ENCODE measurements at regions not wholly inside any gene's neighbourhood (a gene's known extent, or its start where the extent isn't known, plus 50 kb on each side); places are given as distances from the start of the nearest gene placed in this dataset.
"Not testable (repeated sequence)": the region's sequence is repeated elsewhere in the genome, so short reads cannot be mapped to it uniquely, and the experiment has no call there.

GRCh38 chrX:121876305-121876704 is 828.9 kb downstream of the GLUD2 start:
- no peak for DNase-seq

DNA sequence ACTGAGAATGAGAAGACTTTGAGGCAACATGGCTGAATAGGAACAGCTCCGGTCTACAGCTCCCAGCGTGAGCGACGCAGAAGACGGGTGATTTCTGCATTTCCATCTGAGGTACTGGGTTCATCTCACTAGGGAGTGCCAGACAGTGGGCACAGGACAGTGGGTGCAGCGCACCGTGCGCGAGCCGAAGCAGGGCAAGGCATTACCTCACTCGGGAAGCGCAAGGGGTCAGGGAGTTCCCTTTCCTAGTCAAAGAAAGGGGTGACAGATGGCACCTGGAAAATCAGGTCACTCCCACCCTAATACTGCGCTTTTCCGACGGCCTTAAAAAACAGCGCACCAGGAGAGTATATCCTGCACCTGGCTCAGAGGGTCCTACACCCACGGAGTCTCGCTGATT is 829.9 kb downstream of the GLUD2 start:
- DNase-seq = not testable (repeated sequence)

- DNase-seq = no peak
Observed at GRCh38 chrX:121886557-121886956, 839.1 kb downstream of the GLUD2 start.

GRCh38 chrX:121894756-121895155 is 847.3 kb downstream of the GLUD2 start:
- DNase-seq = no peak

DNA sequence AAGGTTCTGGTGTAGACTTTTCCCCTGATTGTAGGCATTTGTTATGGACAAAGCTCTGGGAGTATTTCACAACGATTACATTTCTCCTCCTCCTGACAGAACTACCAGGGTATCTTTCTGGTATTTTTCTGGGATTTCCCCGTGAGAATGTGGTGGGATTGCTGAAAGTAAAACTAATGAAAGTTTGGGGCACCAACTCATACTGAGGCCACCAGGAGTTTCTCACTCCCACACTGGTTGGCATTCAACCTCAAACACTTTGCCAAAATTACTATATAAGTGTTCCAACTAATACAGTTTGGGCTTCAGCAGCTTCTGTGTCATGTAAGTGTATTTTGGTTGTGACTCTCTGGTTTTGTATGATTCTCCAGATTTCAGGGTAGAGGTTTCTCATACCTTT is 855.1 kb downstream of the GLUD2 start:
- DNase-seq = no peak

DNA sequence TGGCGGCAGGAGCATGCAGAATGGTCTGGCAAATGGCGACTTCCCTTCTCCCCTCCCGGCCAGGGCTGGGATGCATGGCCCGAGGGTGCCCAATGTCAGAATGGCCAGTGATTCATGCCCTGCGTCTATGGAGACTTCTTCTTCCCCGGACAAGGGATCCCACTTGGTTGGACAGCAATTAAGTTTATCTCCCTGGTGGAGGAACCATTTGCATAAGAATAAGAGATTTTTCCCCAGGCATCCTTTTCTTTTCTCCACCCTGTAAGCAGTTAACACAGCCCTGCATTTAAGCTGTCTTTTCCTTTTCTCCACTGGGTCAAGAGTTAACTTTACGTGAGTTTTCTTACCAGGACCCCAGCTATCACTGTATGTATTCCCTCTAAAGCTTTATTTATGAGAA is 856.6 kb downstream of the GLUD2 start:
- no peak for DNase-seq

GRCh38 chrX:121921258-121921657 is 873.8 kb downstream of the GLUD2 start:
- no peak for DNase-seq

- DNase-seq = no peak
Observed at GRCh38 chrX:121931567-121931966, 884.2 kb downstream of the GLUD2 start.

GRCh38 chrX:121932688-121933087 is 885.3 kb downstream of the GLUD2 start:
- DNase-seq = no peak

GRCh38 chrX:121949041-121949760 is 901.8 kb downstream of the GLUD2 start:
- no peak for DNase-seq

DNA sequence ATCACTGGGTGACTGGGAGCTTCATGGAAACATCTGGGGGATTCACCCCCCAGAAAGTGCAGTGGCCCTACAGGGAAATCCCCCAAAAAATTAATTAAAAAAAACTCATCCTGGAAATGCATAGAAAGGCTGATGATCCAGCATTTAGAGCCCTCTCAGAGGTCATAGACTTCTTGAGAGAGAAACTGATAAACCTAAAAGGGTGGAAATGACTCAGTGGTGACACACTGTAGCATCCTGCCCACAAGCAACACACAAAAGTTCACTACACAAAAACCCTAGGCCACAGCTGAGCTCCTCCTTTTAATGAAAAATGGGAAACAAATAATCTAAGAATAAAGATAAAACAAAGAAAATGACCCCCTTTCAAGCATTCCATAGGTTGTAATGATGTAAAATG is 911.5 kb downstream of the GLUD2 start:
- DNase-seq = no peak

DNA sequence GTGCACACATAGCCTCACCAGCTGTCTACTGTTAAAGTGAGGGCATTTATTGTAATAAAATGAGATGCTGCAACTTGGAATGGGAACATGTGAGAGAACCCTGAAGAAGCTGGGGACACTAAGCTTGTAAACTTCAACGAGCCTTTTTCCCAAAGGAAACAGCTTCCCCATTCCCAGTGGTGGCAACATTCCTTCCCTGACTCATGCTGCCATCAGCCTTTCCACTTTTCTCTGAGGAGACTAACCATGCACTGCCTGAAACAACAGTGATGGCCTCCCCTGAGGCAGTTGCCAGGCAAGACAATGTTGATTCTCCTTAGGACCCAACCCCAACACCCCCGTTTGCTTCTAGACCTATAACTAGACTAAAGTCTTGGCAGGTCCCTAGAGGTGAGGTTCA is 928.3 kb downstream of the GLUD2 start:
- no peak for DNase-seq

- DNase-seq = no peak
Observed at GRCh38 chrX:121987163-121987562, 939.8 kb downstream of the GLUD2 start.

DNA sequence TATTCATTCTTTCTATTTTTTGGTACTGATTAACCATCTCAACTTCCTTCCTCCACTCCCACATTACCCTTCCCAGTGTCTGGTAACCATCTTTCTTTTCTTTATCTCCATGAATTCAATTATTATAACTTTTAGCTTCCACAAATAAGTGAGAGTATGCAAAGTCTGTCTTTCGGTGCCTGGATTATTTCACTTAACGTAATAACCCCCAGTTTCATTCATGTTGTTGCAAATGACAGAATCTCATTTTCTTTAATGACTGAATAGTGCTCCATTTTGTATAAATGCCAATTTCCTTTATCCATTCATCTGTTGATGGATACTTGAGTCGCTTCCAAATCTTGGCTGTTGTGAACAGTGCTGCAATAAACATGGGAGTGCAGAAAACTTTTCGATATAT is 940.4 kb downstream of the GLUD2 start:
- DNase-seq = no peak

DNA sequence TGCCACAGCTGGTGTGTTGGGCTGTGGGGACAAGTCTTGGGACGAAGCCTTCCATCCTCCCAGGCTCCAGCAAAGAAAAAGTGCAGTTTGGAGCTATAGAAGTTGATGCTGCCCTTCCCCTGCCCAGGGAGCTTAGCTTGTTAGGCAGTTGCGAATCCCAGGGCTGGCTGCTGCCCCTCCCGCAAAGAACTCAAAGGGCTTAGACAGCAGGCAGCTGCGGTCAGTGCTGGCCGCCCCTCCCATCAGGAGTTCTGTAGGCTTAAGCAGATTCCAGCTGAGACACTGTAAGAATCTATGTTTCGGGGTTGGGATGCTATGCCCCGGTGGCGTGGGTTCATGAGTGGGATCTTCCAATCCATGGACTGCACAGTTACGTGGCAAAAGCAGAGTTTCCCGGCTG is 956.7 kb downstream of the GLUD2 start:
- no peak for DNase-seq

- DNase-seq = no peak
Observed at GRCh38 chrX:122026665-122027064, 979.3 kb downstream of the GLUD2 start.

- no peak for DNase-seq
Observed at GRCh38 chrX:122046226-122046625, 998.8 kb downstream of the GLUD2 start.

- DNase-seq = no peak
Observed at GRCh38 chrX:122046815-122047214, 999.4 kb downstream of the GLUD2 start.

DNA sequence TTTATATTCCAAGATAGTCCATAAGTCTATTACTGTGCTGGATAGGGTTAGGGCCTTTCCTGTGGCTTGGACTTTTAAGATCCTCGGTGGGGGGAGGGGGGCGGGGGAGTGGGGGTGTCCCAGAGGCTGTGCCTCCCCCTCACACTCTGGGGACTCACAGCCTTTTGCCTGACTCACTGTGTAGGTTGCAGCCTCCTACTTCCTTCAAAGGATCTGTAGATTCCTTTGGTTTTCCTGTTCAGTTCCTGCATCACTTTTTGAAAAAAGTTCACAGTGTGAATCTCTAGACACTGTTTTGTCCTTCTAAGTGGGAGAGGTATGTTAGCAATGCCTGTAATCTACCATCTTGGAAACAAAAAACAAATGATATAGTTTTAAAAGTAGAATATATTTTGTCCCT is 999.9 kb downstream of the GLUD2 start:
- DNase-seq = no peak

DNA sequence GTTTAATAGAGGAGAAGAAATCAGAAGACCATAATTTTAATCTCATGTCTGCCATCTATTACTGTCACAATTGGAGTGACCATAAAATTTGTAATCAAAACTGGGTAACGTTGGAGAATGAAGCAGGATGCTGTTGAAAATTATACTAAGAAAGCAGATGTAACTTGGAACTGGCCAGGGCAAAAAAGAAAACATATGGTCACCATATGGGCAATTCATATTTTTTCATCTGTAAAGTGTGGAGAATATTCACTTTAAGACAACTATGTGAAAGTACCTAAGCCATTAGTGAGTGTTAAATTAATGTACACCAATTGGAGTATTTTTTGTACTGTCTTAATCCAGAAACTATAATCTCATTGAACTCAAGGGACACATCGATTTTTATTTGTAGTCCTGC is 1008.0 kb downstream of the GLUD2 start:
- no peak for DNase-seq

DNA sequence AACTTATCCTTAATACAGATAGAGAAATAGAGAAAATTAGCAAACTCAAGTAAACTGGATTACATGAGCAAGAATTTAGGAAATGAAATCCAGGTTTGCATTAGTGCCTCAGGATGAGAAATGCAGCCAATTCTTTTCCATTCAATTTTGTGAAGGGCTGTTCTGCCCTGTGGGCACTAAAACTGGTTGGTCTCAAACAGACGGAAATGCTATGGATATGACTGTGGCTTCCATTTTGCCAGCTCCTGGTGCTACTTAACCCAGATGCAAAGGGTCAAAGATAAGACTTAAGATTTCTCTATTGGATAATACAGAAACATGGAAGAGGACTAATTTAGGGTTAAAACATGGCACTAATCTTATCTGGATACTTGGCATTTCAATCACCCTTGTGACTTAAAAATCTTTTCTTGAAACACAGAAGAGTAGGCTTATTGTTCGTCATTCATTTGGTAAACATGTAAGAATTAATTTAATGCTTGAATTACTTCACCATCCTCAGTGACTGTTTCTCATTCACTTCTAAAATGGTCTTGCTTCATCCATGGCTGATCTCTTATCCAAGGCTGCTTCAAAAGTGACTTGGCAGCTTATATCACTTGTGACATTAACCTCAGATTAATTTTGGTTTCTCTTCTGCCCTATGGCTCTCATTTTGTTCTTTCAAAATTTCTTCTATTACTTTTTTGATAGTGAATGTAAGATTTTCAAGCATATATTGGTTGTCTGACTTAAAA is 1008.7 kb downstream of the GLUD2 start:
- no peak for DNase-seq

DNA sequence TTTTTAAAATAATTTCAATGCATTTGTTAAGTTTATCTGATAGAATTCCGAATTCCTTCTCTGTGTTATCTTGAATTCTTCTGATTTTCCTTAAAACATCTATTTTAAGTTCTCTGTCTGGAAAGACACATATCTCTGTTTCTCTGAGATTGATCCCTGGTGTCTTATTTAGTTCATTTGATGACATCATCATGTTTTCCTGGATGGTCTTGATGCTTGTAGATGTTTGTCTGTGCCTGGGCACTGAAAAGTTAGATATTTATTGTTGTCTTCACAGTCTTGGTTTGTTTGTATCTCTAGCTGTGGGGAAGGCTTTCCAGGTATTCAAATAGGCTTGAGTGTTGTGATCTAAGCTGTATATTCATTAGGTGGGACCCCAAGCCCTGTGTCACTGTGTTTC is 1028.8 kb downstream of the GLUD2 start:
- no peak for DNase-seq

- no peak for DNase-seq
Observed at GRCh38 chrX:122078079-122078478, 1030.7 kb downstream of the GLUD2 start.

- no peak for DNase-seq
Observed at GRCh38 chrX:122087341-122087740, 1039.9 kb downstream of the GLUD2 start.

DNA sequence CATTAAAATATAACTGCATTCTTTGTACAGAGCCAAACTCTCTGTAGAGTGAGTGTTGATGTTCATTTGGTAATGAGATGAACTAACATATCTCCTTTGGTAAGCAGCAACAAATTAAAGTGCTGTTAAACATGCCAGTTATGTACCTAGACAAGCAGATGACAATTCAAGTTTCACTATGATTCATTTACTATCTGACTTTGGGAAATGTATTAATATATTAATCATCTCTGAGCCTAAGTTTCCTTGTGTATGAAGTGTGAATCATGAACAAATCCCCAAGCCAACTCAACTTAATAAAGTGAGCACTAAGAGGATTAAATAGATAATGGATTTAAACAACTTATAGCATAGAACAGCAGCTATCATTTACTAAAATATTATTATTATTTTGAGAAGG is 1044.2 kb downstream of the GLUD2 start:
- DNase-seq = no peak
